ENCODE measurements at regions not wholly inside any gene's neighbourhood (a gene's known extent, or its start where the extent isn't known, plus 50 kb on each side); places are given as distances from the start of the nearest gene placed in this dataset.

DNA sequence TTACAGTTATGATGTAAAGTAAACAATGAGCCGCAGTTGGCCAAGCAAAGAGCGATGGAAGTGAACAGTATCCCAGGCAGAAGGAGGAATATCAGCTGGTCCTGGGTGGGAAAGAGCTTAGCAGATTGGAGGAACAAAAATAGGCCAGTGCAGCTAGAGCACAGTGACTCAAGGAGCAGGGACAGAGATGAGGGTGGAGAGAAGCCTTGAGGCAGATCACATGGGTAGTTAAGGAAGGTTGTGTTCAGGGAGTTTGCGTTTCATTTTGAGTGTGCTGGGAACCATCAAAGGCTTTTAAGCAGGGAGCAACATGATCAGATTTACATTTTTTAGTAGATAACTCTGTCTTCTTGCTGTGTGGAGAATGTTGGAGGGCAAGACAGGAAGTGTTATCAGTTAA is 113.6 kb downstream of the OAT start:
- DNase-seq (ENCODE audit: low read depth in 3 of 3, low spot score in 2 of 3): no peak

DNA sequence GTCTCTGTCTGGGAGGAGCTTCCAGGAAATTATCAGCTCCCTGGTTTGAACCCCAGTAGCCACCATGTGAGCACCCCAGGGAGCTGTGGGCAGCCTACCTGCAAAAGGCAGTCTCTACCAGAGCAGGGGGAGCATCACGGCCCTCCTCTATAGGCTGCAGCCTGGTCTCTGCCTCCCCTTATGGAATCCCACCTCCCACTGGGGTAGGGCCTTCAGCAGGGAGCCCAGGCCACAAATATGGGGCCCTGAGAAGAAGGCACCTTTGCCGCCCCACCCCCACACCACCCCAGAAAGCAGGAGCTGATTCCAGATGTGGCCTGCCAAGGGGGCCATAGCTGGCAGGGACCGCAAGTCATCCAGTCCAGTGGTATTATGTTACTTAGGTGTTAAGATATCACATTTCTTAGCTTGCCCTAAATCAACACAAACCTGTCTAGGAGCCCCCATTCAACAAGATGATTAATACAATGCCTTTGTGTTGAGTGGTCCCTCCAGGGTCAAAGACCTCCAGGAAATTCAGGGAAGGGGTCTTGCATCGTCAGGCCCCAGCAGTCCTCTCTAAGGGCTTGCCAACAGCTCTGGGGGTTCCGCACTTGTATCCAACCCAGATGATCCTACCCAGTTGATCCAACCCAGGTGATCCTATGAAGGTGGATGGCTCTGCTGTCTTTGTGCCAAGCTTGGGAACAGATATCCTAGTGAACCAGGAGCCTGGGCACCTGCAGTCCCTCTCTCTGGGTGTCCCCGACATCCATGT is 114.9 kb downstream of the OAT start:
- DNase-seq (ENCODE audit: low read depth in 3 of 3, low spot score in 2 of 3): no peak

DNA sequence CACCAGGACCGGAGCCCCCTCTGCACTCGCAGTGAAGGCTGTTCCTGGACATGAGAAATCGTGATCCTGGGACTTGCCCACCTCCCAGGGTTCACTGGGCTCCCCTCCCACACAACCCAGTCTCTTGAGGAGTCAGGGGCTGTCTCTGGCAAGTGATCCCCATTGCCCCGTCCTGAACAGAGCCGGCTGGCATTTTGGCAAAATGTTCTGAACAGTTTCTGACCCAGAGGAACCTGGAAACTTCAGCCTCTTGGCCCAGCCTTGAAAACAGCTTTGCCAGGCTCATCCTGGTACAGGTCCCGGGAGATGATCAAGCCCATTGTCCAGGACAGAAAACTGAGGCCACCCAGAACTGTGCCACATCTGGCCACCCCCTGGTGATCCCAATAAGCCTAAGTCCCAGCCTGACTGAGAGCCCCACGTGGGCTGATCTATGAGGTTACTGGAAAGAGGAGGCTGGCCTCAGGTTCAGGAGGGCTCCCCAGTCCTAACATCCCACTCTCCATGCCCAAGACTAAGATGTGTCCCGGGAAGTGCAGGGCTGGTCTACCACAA is 115.7 kb downstream of the OAT start:
- DNase-seq (ENCODE audit: low read depth in 3 of 3, low spot score in 2 of 3): no peak

DNA sequence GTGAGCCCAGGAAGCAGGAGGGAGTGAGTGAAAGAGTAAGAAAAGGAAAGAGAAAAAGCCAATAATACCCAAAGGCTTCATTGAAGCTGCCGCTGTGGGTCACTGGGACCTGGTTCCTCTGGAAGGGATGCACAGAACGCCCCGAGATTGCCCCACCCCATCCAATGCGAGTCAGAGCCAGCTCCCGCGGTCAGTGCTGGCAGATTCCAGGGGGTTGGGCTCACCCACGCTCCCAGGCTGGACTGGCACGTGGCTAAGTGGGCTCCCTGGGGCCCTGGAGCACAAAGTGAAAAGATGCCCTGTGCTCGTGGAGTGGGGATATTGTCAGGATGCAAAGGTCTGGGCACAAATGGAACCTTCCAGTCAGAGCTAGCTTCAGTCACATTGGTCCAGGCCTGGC is 117.0 kb downstream of the OAT start:
- no peak for DNase-seq (ENCODE audit: low read depth in 3 of 3, low spot score in 2 of 3)

DNA sequence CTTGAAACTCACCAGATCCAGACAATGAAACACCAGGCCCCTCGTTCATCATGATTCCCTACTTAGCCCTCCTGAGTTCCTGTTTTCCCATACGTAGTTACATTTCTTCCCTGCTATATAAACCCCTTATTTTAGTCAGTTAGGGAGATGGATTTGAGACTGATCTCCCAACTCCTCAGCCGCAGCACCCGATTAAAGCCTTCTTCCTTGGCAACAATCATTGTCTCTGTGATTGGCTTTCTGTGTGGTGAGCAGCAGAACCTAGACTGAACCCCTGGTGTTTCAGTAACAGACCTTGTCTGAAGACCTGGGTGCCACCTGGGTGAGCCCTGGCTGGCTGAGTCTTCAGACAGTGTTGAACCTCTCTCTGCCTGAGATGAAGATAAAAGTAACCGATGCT is 118.0 kb downstream of the OAT start:
- DNase-seq (ENCODE audit: low read depth in 3 of 3, low spot score in 2 of 3): no peak

DNA sequence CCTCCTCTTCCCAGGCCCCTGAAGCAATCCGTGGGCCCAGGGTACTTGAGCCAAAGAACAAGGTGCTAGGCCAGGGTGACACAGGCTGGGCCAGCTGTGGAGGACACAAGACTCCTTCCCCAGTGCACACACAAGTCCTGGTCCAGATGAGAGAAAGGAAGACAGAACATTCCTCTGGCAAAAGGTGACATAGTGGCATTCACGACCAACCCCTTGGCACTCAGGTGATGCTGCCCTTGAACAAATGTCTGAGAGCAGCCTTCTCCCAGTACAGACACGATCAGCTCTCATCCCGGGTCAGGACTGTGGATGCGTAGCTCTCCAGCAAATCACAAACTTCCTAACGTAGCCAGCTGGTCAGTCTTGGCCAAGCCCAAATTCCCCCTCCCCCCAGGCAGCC is 118.5 kb downstream of the OAT start:
- DNase-seq (ENCODE audit: low read depth in 3 of 3, low spot score in 2 of 3): no peak

DNA sequence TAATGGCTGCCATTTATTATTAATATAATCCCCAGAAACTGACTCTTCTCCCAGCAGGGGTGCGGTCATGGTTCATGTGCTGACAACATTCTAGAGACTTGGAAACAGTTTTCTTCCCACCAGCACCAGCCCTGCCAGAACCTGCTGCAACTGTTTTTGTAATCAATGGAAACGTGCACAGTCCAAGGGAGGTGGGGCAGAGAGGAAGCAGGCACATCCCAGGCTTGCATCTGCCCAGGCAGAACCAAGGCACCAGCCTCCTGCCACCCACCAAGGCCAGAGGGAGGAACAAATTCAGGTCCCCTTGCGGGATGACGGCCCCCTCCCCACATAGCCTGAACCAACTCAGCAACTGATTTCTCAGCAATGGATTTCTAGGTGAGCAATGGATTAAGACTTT is 119.0 kb downstream of the OAT start:
- no peak for DNase-seq (ENCODE audit: low read depth in 3 of 3, low spot score in 2 of 3)

DNA sequence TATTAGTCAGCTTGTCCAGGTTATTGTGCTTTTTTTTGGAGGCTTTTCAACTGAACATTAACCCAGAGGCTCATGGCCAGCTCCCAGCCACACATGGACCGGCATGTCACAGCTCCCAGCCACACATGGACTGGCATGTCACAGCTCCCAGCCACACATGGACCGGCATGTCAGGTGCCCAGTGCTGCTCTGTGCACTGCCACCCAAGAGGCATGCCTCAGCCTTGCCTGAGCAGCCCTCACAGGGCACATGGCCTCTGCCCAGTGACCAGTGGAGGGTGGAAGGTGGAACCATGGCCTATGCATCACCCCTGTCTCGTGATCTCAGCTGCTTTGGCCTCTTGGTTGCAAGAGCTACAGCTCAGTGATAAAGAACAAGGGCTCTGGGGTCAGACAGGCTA is 119.8 kb downstream of the OAT start:
- DNase-seq (ENCODE audit: low read depth in 3 of 3, low spot score in 2 of 3): no peak

DNA sequence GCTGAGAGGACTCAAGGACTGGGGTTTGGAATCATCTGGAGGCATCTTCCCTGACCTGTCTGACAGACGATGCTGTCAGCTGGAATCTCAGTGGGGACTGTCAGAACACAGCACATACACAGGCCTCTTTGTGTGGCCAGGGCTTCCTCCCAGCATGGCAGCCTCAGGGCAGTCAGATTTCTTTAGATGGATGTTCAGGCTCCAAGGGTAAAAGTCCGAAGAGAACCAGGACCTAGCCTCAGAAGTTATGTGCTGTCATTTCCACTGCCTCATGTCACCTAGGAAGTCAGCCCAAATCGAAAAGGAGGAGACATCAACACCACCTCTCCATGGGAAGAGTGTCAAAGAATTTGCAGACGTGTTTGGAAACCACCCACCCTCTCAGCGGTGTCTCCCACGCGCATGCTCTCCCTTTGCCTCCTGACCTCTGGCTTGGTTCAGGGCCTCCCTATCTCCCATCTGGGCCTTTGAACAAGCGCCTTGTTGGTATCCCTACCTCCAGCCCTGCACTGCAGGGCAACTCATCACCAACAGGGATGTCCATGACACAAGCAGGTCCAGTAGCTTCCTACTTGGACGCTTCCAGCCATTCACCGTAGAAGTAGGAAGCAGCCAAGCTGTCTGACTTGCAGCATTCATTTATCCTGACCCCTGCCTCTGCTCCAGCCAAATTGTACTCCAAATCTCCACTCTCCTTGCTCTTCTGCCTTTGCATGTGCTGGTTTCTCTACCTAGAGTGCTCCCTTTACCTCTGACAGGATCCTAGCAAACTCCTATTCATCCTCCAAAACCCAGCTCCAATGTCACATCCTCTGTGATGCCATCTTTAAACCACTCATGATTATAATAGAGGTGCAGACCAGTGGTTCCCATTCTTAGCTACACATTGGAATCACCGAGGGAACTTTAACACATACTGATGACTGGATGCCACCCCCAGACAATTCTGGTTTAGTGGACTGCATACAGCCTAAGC is 121.6 kb downstream of the OAT start:
- no peak for DNase-seq (ENCODE audit: low read depth in 3 of 3, low spot score in 2 of 3)

DNA sequence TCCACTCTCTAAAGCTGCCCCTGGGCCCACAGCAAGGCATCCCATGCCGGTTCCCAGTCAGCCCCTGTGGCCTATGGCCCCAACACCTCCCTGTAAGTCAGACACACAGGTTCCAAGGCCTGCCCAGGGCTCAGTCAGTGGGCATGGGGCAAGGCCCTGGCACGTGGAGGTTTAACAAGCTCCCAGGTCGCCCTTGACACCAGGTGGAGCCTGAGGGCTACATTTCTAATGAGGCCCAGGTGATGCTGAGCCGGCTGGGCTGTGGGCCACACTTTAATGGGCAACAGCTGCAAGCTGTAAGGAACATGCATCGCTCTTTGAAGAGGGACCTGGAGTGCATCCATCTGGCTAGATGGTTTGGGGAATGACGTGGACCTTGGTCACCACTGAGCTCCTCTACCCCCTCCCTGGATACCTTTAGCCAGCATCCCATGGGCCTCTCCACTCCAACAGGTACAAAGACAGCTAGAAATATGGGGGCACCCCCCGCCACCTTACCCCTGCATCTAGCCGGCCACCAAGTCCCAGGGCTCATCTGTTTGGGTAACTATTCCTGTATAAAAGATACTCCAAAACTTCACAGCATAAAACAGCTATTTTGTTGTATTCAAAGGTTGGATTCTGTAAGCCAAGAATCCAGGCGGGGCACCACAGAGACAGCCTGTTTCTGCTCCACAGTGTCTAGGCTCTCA is 122.5 kb downstream of the OAT start:
- no peak for DNase-seq (ENCODE audit: low read depth in 3 of 3, low spot score in 2 of 3)

DNA sequence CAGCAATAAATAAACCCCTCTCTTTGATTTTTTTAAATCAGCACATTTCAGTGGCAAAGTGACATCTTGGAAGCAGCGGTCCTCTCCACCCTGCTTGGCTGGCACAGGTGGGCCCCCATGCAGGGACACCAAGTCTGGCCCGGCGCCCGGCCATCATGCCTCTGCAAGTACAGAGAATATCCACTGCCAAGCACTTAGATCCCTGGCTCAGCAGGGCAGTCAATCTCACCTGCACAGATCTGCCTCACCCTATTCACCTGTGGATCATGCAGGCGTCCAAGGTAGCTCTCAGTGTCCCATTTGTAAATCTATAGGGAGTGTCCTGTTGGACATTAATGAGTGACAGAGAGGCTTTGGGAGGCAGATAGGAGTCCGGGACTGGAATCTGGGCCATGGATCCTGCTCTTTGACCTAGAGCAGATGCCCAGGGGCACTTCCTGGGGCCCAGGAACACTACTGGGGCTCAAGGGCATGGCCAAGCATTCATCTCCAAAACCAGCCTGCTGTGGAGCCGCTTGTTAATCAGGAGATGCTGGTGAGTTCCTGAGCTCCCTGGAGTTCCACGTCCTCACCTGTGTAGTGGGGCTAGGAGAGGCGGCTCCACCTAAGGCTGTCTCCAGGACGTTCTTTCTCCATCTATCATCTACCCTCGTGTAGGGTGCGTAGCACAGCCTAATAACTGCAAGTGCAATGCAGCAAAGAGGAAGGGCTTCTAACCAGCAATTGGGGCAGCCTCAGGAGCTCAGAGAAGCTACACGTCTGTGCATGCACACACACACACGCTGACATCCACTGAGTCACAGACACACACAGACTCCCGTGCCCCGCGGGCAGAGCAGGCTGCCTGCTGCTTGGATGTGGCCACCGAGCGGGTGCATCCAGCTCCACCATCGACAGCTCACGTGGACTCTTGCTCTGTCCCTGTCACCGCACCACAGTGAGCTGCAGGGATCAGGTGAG is 123.6 kb downstream of the OAT start:
- DNase-seq (ENCODE audit: low read depth in 3 of 3, low spot score in 2 of 3): no peak

DNA sequence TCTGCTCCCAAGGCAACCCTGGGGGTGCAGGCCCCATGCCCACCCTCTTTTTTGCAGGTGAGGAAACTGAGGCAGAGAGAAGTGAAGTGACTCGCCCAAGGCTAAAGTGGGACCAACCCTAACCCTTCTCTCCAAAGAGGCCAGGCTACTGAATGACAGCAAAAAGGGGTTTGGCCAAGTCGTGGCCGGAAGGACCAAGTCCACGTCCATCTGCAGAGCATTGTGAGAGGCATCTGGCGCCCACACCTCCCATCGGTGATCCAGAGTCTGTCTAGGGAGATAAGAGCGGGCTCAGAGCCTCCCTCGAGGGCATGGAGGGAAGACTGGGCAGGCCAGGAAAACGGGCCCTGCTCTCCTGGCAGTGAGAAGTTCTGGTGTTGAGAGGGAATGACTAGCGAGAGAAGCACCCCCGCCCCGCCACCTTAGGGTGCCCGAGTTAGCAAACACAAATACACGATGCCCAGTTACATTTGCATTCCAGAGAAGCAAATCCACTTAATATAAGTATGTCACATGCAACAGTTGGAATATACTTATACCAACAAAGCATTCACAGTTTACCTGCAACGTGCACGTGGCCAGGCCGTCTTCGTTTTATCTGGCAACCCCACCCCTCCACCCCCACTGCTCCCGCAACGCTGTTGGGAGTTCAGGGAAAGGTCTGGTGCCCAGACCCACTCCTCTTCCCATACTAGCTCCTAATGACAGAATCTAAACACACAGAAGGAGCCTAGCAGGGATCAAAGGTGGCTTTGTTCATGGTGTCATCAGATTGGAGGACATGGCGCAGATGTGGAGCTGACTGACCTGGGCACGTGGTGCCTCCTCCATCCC is 124.9 kb downstream of the OAT start:
- no peak for DNase-seq (ENCODE audit: low read depth in 3 of 3, low spot score in 2 of 3)

DNA sequence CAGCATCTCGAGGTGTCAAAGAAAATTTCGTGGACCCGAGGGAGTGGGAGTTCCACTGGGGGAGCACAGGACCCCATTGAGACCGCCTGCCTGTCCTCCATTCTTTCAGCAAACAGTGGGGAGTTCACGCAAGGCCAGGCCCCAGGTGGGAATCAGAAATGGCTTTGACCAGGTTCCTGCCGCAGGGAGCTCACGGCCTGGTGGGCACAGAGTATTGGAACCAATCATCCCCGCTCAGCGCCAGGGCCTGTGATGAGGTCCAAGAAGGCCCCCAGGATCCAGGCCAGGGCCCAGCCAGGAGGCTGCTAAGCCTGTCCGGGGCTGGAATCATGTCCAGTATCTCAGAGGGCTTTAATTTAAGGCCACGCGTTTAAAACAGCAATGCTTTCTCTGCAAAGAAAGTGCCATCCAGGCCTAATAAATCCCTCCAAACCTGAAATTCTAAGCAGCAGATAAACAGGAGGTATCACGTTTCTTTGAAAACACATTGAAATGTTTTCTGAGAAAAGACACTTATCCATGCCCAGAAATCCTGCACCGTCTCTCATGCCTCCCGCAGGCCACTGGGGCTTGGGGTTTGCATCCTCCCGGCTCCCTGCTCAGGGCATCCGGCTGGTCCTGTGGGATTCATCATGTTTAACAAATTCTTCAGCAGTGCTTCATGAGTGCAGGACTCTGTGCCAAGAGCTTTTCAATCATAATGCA is 125.7 kb downstream of the OAT start:
- no peak for DNase-seq (ENCODE audit: low read depth in 3 of 3, low spot score in 2 of 3)

DNA sequence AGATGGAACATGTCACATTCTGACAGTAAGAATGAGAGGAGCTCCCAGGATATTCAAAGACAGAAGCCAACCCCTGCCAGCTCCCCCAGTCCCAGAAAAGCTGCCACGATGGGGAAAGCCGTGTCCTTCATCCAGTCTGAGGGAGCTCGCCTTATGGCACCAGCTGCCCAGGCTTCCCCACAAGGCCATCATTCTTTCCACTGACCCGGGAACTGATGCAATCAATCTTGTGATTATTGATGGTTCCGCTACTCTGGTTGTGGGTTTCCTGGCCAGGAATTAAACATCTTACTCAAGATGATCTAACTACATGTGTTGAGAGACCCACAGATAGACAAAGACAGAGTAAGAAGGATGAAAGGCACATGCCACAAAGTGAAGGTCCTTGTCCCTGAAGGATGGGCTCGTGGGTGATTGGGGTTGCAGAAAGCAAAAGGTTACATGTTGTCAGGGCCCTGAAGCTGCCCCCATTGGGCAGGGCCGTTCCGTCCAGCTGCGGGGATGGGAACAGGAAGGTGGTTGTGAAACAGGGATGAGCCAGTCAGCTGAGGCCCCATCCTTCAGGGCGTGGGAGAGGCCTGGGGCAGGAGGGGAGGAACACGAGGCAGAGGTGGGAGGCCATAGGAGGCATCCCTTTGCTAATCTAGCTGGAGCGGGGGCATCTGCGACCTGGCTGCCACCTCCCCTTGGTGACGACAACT is 127.6 kb downstream of the OAT start:
- no peak for DNase-seq (ENCODE audit: low read depth in 3 of 3, low spot score in 2 of 3)

DNA sequence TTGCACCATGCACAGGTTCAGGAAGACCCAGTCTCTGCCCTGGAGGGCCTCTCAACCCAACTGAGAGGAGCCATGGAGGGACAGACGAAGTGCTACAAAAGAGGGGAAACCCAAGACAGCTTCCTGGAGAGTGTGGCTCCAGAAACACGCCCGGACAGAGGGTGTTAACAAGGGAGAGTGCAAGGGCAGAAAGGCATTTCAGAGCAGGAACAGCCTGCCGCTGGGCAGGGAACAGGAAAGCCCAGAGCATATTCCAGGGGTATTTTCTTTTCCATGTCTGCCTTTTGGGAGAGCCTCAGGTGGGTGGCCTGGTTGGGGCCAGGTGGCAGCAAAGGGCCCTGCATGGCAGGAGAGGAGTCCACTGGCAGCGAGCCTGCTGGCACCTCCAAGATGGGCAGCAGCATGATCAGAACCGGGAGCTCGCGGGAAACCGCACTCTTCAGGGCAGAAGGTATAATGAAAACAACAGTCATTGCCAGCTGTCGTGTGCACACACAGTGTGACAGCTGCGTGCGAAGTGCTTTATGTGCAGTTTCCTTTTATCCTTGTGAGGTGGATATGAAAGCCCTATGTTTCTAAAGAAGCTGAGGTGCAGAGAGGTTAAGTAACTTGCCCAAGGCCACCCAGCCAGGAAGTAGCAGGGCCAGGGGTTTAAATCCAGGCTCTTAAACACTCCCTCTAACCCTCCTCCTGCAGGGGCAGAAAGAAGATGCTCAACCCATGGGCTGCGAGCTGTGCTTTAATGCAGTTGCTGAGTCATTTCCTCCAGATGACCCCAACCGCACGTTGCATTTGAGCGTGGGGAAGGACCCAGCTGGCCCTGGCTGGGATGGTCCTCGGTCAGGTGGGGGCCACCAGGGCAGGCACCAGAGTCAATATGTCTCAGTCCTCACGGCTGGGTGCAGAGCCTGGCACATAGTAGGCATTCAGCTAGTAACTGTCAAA is 128.6 kb downstream of the OAT start:
- DNase-seq (ENCODE audit: low read depth in 3 of 3, low spot score in 2 of 3): no peak

DNA sequence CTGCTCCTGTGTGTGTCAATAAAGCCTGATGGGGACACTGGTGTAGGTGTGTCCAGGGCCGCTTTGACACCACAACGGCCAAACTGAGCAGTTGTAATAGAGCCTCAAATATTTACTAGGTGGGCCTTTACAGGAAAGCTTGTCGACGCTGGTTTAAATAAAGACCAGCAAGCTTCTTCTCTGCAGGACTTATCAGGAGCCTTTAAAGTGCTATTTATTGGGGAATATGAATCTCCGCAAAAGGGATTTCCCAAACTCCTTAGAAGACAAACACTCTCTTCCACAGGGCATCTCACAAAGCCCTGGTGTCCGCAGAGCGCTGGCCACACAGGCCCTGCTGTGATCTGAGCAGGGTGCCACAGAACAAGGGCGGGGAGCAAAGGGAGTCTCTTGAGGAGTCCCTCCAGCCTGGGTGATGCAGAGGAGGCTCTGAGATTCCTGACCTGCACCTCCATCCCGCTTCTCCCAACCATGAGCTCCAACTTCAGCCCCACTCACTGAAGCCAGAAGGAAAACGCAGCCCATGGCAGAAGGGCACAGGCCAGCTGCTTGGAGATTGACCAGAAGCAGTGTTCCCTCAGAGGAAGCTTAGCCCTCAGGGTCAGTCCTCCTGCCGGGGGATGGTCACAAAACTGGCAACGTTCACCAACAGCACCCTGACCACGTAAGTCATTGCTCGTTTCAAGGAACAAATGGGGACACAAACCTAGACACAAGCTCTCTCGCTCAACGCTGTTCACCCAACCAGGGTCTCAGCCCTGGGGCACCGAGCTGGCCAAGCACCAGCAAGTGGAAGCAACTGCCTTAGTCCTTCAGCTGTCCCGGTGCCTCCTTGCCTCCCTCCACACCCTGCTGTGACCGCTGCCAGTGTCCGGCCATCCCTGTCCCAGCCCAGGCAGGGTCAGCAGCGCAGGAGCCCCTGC is 129.5 kb downstream of the OAT start:
- no peak for DNase-seq (ENCODE audit: low read depth in 3 of 3, low spot score in 2 of 3)
